MM.1S (cell line): ENCODE measurements at regions not wholly inside any gene's neighbourhood (a gene's known extent, or its start where the extent isn't known, plus 50 kb on each side); places are given as distances from the start of the nearest gene placed in this dataset.

Experiments used
- EZH2 ChIP-seq: fragments of 300-600 bp; sonication (generic); optimal IDR thresholded peaks from 2 replicates; pipeline ENCODE3; 2017; ENCODE audit warnings: low read depth, mild to moderate bottlenecking, antibody characterized with exemption, low read length, mixed read lengths
- EZH2phosphoT487 ChIP-seq: fragments of 300-600 bp; sonication (generic); IDR thresholded peaks from 2 replicates; pipeline ENCODE4 v1.6.1; 2018; ENCODE audit warnings: antibody characterized with exemption, low read length
- TF ChIP-seq, protein P1 (sequence below): fragments of 300-600 bp; sonication (generic); IDR thresholded peaks from 2 replicates; pipeline ENCODE4 v1.5.1; 2016; ENCODE audit warnings: antibody characterized with exemption, low read length, mixed read lengths

DNA sequence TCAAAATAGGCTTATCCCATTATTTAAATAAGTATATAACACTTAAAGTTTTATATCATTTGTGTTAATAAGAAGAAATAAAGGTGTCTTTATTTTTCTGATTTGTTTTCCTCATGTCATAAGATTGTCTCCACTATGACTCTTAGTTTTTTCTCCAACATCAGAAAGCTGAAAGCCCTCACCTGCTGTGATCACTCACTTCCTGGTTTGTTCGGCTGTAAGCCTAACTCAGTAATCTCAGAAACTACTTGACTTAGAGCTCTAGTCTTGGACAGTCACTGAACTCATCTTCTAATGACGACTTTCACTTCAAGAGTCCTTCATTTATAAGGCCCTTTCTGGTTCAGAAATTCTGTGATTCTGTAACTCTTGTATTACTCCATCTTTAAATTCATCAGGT lies 311.0 kb downstream of the ZEB2 start:
- TF ChIP-seq EZH2phosphoT487 (no peak), EZH2 (no peak)
- TF ChIP-seq, protein P1, sequence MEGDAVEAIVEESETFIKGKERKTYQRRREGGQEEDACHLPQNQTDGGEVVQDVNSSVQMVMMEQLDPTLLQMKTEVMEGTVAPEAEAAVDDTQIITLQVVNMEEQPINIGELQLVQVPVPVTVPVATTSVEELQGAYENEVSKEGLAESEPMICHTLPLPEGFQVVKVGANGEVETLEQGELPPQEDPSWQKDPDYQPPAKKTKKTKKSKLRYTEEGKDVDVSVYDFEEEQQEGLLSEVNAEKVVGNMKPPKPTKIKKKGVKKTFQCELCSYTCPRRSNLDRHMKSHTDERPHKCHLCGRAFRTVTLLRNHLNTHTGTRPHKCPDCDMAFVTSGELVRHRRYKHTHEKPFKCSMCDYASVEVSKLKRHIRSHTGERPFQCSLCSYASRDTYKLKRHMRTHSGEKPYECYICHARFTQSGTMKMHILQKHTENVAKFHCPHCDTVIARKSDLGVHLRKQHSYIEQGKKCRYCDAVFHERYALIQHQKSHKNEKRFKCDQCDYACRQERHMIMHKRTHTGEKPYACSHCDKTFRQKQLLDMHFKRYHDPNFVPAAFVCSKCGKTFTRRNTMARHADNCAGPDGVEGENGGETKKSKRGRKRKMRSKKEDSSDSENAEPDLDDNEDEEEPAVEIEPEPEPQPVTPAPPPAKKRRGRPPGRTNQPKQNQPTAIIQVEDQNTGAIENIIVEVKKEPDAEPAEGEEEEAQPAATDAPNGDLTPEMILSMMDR, result no peak
